ENCODE measurements at regions not wholly inside any gene's neighbourhood (a gene's known extent, or its start where the extent isn't known, plus 50 kb on each side); places are given as distances from the start of the nearest gene placed in this dataset.
"Not testable (repeated sequence)": the region's sequence is repeated elsewhere in the genome, so short reads cannot be mapped to it uniquely, and the experiment has no call there.

- Histone ChIP-seq H3K4me1 (ENCODE audit: control insufficient read depth in 2 of 2, insufficient read depth in 2 of 2, low read length in 1 of 2) (no peaks in the 10 kb centered on the region), H3K36me3 (ENCODE audit: control insufficient read depth in 2 of 2, insufficient read depth in 2 of 2, low read length in 1 of 2) (no peaks in the 10 kb centered on the region), H3K27me3 (ENCODE audit: control insufficient read depth in 1 of 2, insufficient read depth in 2 of 2, low read length in 2 of 2) (no peaks in the 10 kb centered on the region), H3K4me3 (ENCODE audit: low read depth in 1 of 2, low read length in 2 of 2) (no peak overlapping the region), H3K27ac (ENCODE audit: low read depth in 2 of 2, low read length in 1 of 2) (no peak overlapping the region), H3K9me3 (ENCODE audit: control insufficient read depth in 2 of 2, insufficient read depth in 1 of 2, low read depth in 1 of 2, low read length in 1 of 2) (peaks cover 2 to 20% of the 10 kb centered on the region in 2 donors)
- 69 to 70% methylated on average over 12 of the region's 12 CpGs for WGBS, 2 donors
These were observed 413.6 kb downstream of the TMEM121 start for GRCh38 chr14:105939810-105940508.

DNA sequence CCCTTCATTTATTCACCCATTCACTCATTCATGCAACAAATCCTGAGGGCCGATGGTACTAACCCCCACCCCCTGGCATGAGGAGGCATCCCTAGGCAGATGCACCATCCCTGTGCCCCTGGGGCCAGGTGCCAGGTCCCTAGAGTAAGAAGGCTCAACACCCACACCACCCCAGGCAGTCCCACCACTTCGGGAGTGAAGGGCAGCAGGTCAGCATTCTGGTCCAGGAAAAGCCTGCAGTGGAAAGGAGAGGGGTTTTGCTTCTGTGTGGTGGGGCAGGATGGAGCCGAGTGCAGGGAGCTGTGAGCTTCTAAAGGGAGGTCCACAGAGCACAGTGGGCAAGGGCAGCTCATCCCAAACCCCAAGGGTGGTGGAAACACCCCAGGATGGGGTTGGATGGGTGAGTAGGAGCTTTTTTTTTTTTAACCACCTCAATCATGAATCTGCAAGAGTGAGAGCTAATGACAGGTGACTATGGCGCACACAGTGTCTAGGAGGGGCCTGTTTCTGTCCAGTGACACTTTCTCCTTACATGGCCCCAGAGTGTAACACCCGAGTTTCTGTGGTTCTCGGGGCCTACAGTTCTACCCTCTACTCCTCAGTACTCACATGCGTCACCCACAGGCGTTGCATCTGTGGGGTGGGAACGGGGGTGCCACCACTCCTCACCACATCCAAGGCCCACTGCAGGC, 414.3 kb downstream of the TMEM121 start:
- Histone ChIP-seq H3K27me3 (ENCODE audit: control insufficient read depth in 1 of 2, insufficient read depth in 2 of 2, low read length in 2 of 2) (no peaks in the 10 kb centered on the region), H3K4me1 (ENCODE audit: control insufficient read depth in 2 of 2, insufficient read depth in 2 of 2, low read length in 1 of 2) (no peaks in the 10 kb centered on the region), H3K9me3 (ENCODE audit: control insufficient read depth in 2 of 2, insufficient read depth in 1 of 2, low read depth in 1 of 2, low read length in 1 of 2) (peaks cover 2 to 20% of the 10 kb centered on the region in 2 donors), H3K36me3 (ENCODE audit: control insufficient read depth in 2 of 2, insufficient read depth in 2 of 2, low read length in 1 of 2) (no peaks in the 10 kb centered on the region), H3K27ac (ENCODE audit: low read depth in 2 of 2, low read length in 1 of 2) (no peak overlapping the region), H3K4me3 (ENCODE audit: low read depth in 1 of 2, low read length in 2 of 2) (no peak overlapping the region)
- WGBS, 2 donors = 76% methylated on average over 9 of the region's 9 CpGs

DNA sequence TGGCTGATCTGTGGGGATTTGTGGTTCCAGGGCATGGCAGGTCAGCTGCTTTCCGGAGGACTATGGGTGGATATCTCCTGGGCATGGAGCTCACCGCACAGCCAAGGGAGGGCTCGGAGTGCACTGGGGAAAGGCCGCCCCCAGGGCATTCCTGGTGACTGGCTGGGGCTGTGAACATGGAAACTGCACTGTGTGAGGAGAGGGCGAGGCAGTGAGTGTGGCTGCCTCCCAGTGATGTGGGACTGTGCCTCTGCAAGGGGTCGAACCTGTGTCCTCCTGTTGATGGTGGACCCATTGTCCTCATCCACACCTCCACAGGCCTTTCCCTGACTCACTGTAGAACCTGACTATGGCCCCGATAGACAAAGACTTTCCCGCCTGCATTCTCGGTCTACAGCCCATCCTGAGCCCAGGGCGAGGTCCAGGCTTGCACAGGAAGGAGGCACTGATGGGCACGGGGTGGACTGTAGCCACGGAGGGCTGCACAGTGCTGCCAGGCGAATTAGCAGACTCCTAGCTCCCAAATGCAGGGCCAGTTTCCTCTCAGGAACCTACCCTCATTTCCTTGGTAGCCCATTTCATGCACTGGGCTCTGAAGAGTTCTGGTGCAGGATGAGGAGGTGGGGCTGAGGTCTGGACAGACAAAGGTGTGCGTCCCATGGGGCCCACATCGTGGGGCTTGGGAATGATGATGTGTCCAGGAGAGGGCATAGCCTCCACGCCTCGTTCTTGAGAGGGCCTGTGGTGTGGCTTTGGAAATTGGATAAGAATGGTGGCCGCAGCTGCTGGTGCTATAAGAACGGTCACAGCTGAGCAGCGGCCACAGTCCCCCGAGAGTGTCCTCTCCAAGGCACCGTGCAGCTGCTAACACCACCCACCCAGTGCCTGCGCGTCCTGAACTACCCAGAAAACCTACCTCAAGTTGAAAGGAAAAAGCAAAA, 415.1 kb downstream of the TMEM121 start:
- no peaks in the 10 kb centered on the region for H3K4me1 ChIP-seq (ENCODE audit: control insufficient read depth in 2 of 2, insufficient read depth in 2 of 2, low read length in 1 of 2)
- peaks cover 2 to 20% of the 10 kb centered on the region in 2 donors for H3K9me3 ChIP-seq (ENCODE audit: control insufficient read depth in 2 of 2, insufficient read depth in 1 of 2, low read depth in 1 of 2, low read length in 1 of 2)
- H3K36me3 ChIP-seq (ENCODE audit: control insufficient read depth in 2 of 2, insufficient read depth in 2 of 2, low read length in 1 of 2) = no peaks in the 10 kb centered on the region
- H3K27ac ChIP-seq (ENCODE audit: low read depth in 2 of 2, low read length in 1 of 2) = no peak overlapping the region
- WGBS, 2 donors = 81% methylated on average over 24 of the region's 24 CpGs
- no peaks in the 10 kb centered on the region for H3K27me3 ChIP-seq (ENCODE audit: control insufficient read depth in 1 of 2, insufficient read depth in 2 of 2, low read length in 2 of 2)
- no peak overlapping the region for H3K4me3 ChIP-seq (ENCODE audit: low read depth in 1 of 2, low read length in 2 of 2)

- H3K9me3 ChIP-seq (ENCODE audit: control insufficient read depth in 2 of 2, insufficient read depth in 1 of 2, low read depth in 1 of 2, low read length in 1 of 2) = peaks cover 0 to 16% of the 10 kb centered on the region in 2 donors
- H3K36me3 ChIP-seq (ENCODE audit: control insufficient read depth in 2 of 2, insufficient read depth in 2 of 2, low read length in 1 of 2); H3K4me1 ChIP-seq (ENCODE audit: control insufficient read depth in 2 of 2, insufficient read depth in 2 of 2, low read length in 1 of 2); H3K27ac ChIP-seq (ENCODE audit: low read depth in 2 of 2, low read length in 1 of 2); H3K27me3 ChIP-seq (ENCODE audit: control insufficient read depth in 1 of 2, insufficient read depth in 2 of 2, low read length in 2 of 2); H3K4me3 ChIP-seq (ENCODE audit: low read depth in 1 of 2, low read length in 2 of 2): not testable (repeated sequence)
- WGBS, 2 donors = 90 to 91% methylated on average over 22 of the region's 22 CpGs
These were observed 416.3 kb downstream of the TMEM121 start for GRCh38 chr14:105942725-105943124.

GRCh38 chr14:105943973-105944602, 417.7 kb downstream of the TMEM121 start:
- Histone ChIP-seq H3K9me3 (ENCODE audit: control insufficient read depth in 2 of 2, insufficient read depth in 1 of 2, low read depth in 1 of 2, low read length in 1 of 2) (peaks cover 0 to 9% of the 10 kb centered on the region in 2 donors), H3K4me1 (ENCODE audit: control insufficient read depth in 2 of 2, insufficient read depth in 2 of 2, low read length in 1 of 2) (no peaks in the 10 kb centered on the region), H3K4me3 (ENCODE audit: low read depth in 1 of 2, low read length in 2 of 2) (no peak overlapping the region), H3K36me3 (ENCODE audit: control insufficient read depth in 2 of 2, insufficient read depth in 2 of 2, low read length in 1 of 2) (no peaks in the 10 kb centered on the region), H3K27ac (ENCODE audit: low read depth in 2 of 2, low read length in 1 of 2) (no peak overlapping the region), H3K27me3 (ENCODE audit: control insufficient read depth in 1 of 2, insufficient read depth in 2 of 2, low read length in 2 of 2) (no peaks in the 10 kb centered on the region)
- WGBS, 2 donors = 70 to 78% methylated on average over 12 of the region's 12 CpGs

- Histone ChIP-seq H3K27me3 (ENCODE audit: control insufficient read depth in 1 of 2, insufficient read depth in 2 of 2, low read length in 2 of 2) (no peaks in the 10 kb centered on the region), H3K4me1 (ENCODE audit: control insufficient read depth in 2 of 2, insufficient read depth in 2 of 2, low read length in 1 of 2) (no peaks in the 10 kb centered on the region), H3K9me3 (ENCODE audit: control insufficient read depth in 2 of 2, insufficient read depth in 1 of 2, low read depth in 1 of 2, low read length in 1 of 2) (peaks cover 0 to 4% of the 10 kb centered on the region in 2 donors), H3K36me3 (ENCODE audit: control insufficient read depth in 2 of 2, insufficient read depth in 2 of 2, low read length in 1 of 2) (no peaks in the 10 kb centered on the region), H3K27ac (ENCODE audit: low read depth in 2 of 2, low read length in 1 of 2) (no peak overlapping the region), H3K4me3 (ENCODE audit: low read depth in 1 of 2, low read length in 2 of 2) (no peak overlapping the region)
- 46 to 52% methylated on average over 30 of the region's 30 CpGs for WGBS, 2 donors
These were observed 418.5 kb downstream of the TMEM121 start for GRCh38 chr14:105944632-105945610.

GRCh38 chr14:105945896-105946295, 419.5 kb downstream of the TMEM121 start:
- Histone ChIP-seq H3K9me3 (ENCODE audit: control insufficient read depth in 2 of 2, insufficient read depth in 1 of 2, low read depth in 1 of 2, low read length in 1 of 2) (no peaks in the 10 kb centered on the region), H3K36me3 (ENCODE audit: control insufficient read depth in 2 of 2, insufficient read depth in 2 of 2, low read length in 1 of 2) (no peaks in the 10 kb centered on the region), H3K4me1 (ENCODE audit: control insufficient read depth in 2 of 2, insufficient read depth in 2 of 2, low read length in 1 of 2) (no peaks in the 10 kb centered on the region), H3K27ac (ENCODE audit: low read depth in 2 of 2, low read length in 1 of 2) (no peak overlapping the region), H3K27me3 (ENCODE audit: control insufficient read depth in 1 of 2, insufficient read depth in 2 of 2, low read length in 2 of 2) (no peaks in the 10 kb centered on the region), H3K4me3 (ENCODE audit: low read depth in 1 of 2, low read length in 2 of 2) (no peak overlapping the region)
- 65 to 66% methylated on average over 7 of the region's 7 CpGs for WGBS, 2 donors

DNA sequence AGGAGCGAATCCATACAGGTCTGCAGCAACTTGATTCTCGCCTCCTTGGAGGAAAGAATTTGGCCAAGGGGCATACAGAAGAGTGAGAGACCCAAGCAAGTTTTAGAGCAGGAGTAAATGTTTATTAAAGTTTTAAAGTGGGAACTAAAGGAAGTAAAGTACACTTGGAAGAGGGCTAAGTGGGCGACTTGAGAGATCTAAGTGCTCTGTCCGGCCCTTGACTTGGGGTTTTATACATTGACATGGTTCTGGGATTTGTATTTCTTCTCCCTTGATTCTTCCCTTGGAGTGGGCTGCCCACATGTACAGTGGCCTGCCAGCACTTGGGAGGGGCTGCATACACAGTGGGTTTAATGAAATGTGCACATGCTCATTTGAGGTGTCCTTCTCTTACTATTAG, 421.2 kb downstream of the TMEM121 start:
- no peaks in the 10 kb centered on the region for H3K36me3 ChIP-seq (ENCODE audit: control insufficient read depth in 2 of 2, insufficient read depth in 2 of 2, low read length in 1 of 2)
- 72 to 79% methylated on average over 4 of the region's 4 CpGs for WGBS, 2 donors
- no peak overlapping the region for H3K4me3 ChIP-seq (ENCODE audit: low read depth in 1 of 2, low read length in 2 of 2)
- no peaks in the 10 kb centered on the region for H3K27me3 ChIP-seq (ENCODE audit: control insufficient read depth in 1 of 2, insufficient read depth in 2 of 2, low read length in 2 of 2)
- no peak overlapping the region for H3K27ac ChIP-seq (ENCODE audit: low read depth in 2 of 2, low read length in 1 of 2)
- no peaks in the 10 kb centered on the region for H3K4me1 ChIP-seq (ENCODE audit: control insufficient read depth in 2 of 2, insufficient read depth in 2 of 2, low read length in 1 of 2)
- no peaks in the 10 kb centered on the region for H3K9me3 ChIP-seq (ENCODE audit: control insufficient read depth in 2 of 2, insufficient read depth in 1 of 2, low read depth in 1 of 2, low read length in 1 of 2)
